ENCODE measurements at regions not wholly inside any gene's neighbourhood (a gene's known extent, or its start where the extent isn't known, plus 50 kb on each side); places are given as distances from the start of the nearest gene placed in this dataset.

DNA sequence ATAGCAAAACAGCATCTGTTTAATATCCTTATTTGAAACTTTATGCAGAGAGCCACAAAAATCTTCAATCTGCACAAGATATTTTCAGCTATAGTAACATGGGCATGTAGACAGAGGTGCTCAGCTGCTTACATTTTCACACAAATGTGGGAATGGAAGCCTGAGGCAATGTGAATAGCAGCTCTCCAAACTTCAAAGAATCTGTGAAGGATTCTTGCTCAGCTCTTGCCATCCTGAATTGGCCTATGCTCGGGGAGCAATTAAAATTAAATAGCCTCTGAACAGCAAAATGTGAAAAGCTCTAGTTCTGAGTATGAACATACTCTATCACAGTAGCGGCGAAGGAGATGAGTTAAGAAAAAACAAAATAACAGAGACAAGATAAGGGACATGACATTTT lies 1523.8 kb downstream of the PCDH7 start:
- DNase-seq (ENCODE audit: extremely low read depth, low read depth), result no peak
- TF ChIP-seq, protein P1, sequence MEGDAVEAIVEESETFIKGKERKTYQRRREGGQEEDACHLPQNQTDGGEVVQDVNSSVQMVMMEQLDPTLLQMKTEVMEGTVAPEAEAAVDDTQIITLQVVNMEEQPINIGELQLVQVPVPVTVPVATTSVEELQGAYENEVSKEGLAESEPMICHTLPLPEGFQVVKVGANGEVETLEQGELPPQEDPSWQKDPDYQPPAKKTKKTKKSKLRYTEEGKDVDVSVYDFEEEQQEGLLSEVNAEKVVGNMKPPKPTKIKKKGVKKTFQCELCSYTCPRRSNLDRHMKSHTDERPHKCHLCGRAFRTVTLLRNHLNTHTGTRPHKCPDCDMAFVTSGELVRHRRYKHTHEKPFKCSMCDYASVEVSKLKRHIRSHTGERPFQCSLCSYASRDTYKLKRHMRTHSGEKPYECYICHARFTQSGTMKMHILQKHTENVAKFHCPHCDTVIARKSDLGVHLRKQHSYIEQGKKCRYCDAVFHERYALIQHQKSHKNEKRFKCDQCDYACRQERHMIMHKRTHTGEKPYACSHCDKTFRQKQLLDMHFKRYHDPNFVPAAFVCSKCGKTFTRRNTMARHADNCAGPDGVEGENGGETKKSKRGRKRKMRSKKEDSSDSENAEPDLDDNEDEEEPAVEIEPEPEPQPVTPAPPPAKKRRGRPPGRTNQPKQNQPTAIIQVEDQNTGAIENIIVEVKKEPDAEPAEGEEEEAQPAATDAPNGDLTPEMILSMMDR (IDR thresholded peaks at IDR 0.05; ENCODE audit: low read depth, low read length), result no peak

DNA sequence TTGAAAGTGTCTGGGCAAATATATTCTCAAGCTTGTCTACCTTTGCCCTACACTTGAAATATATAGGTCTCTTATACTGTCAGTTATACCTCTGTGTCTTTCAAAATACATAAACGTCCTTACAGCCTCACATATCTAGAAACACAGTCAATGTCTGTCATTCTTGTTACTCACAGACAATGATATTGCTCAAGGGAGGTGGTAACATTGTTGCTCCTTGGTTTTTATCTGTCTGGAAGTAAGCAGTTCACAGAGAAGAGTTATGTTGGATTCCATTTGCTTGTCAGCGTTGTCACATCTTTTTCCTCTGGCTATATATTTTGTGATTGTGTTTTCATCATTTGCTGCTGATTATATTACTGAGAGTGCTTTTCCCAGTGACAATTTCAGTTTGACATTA lies 1528.9 kb downstream of the PCDH7 start:
- DNase-seq (ENCODE audit: extremely low read depth, low read depth), result no peak
- TF ChIP-seq, protein P1 (IDR thresholded peaks at IDR 0.05; ENCODE audit: low read depth, low read length), result no peak

DNA sequence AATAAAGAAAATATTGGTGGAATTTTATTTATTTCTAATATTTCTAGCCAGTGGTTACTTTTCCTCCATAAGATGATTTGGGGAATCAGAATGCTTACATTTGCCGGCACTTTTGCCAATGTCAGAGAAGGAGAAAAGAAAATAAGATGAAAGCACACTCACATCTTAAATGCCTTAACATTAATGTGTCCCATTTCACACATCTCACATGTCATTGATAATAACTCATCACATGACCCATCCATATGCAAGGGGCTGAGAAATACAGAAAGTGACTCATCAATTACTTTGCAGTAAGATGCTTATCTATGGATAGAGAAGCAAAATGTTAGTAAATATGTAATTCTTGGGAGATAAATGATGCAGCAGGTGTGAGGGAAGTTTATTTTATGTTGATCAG lies 1531.0 kb downstream of the PCDH7 start:
- no peak for DNase-seq (ENCODE audit: extremely low read depth, low read depth)
- TF ChIP-seq, protein P1 (IDR thresholded peaks at IDR 0.05; ENCODE audit: low read depth, low read length), result no peak

DNA sequence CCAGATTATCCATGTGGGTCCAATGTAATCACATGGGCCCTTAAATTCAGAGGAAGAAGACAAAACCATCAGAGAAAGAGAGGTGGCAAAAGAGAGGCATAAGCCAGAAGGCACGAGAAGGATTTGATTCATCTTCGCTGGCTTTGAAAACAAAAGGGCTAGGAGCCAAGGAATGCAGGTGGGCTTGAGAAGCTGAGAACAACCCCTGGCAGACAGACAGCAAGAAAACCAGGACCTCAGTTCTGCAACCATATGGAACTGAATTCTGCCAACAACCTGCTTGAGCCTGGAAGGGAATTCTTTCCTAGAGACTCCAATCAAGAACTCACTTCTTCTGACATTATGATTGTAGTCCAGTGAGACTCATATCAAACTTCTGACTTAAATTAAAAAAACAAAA lies 1531.8 kb downstream of the PCDH7 start:
- DNase-seq (ENCODE audit: extremely low read depth, low read depth), result no peak
- TF ChIP-seq, protein P1 (IDR thresholded peaks at IDR 0.05; ENCODE audit: low read depth, low read length), result no peak

DNA sequence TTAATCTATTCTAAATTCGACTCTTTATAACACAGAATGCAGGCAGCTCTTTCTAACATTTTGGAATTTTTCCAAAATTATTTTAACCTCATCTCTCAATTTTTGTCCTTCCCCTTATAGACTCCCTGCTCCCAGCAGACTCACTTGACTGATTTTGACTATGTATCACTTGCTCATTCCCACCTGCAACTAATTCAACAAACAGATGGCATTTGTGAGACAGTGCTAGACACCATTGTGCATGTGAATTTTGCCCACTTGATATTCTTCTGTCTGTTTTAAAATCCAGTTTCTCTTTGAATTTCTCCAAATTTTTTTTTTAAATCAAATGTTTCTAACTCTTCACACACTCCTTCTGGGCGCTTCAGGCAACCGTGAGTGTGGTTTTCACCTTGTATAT lies 1534.0 kb downstream of the PCDH7 start:
- TF ChIP-seq, protein P1 (IDR thresholded peaks at IDR 0.05; ENCODE audit: low read depth, low read length), result no peak
- no peak for DNase-seq (ENCODE audit: extremely low read depth, low read depth)

DNA sequence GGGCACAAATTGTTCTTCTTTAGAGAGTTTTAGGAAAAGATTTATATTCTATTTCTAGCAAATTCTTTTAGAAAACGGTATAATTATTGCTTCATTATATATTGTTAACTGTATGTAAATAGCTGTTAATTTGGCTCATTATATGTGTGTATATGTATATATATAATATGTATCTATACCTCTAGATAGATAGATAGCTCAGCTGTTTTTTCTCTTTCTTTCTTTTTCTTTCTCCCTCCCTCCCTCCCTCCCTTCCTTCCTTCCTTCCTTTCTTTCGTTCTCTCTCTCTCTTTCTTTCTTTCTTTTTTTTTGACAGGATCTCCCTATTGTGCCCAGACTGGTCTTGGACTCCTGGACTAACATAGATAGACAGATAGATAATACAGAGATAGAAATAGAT lies 1538.8 kb downstream of the PCDH7 start:
- DNase-seq (ENCODE audit: extremely low read depth, low read depth), result no peak
- TF ChIP-seq, protein P1 (IDR thresholded peaks at IDR 0.05; ENCODE audit: low read depth, low read length), result no peak

DNA sequence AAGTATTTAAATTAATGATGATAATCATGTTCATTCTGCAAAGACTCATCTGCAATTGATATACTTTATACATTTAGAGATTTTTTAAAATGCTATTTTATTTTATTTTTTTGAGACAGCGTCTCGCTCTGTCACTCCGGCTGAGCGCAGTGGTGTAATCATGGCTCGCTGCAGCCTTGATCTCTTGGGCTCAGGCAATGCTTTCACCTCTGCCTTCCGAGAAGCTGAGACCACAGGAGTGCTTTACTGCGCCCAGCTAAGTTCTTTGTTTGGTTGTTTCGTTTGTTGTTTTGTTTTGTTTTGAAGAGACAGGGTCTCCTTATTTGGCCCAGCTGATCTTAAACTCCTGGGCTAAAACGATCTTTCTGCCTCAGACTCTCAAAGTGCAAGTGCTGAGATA lies 1541.0 kb downstream of the PCDH7 start:
- DNase-seq (ENCODE audit: extremely low read depth, low read depth), result no peak
- TF ChIP-seq, protein P1 (IDR thresholded peaks at IDR 0.05; ENCODE audit: low read depth, low read length), result no peak
